ENCODE measurements at regions not wholly inside any gene's neighbourhood (a gene's known extent, or its start where the extent isn't known, plus 50 kb on each side); places are given as distances from the start of the nearest gene placed in this dataset.

DNA sequence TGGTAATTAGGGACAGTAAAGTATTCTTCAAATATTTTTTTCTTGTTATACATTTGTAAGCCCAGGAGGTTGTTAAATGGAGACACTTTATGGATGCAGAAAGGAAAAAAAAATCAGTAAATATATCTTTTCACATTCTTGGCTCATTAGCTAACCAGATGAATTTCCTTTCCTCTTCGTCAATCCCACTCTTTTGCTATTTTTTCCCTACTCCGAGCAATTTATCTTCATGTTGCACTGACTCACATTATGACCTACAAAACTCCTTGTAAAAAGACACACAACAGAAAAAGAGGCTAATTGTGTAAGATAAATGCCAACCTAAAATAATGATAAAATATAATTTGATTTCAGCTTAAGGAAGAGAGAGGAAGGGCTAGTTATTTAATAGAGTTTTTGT, 472.9 kb upstream of the ZNF337 start:
- TF ChIP-seq, protein P1, sequence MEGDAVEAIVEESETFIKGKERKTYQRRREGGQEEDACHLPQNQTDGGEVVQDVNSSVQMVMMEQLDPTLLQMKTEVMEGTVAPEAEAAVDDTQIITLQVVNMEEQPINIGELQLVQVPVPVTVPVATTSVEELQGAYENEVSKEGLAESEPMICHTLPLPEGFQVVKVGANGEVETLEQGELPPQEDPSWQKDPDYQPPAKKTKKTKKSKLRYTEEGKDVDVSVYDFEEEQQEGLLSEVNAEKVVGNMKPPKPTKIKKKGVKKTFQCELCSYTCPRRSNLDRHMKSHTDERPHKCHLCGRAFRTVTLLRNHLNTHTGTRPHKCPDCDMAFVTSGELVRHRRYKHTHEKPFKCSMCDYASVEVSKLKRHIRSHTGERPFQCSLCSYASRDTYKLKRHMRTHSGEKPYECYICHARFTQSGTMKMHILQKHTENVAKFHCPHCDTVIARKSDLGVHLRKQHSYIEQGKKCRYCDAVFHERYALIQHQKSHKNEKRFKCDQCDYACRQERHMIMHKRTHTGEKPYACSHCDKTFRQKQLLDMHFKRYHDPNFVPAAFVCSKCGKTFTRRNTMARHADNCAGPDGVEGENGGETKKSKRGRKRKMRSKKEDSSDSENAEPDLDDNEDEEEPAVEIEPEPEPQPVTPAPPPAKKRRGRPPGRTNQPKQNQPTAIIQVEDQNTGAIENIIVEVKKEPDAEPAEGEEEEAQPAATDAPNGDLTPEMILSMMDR (conservative IDR thresholded peaks at IDR 0.05; ENCODE audit: low read length): no peak
- no peak for TF ChIP-seq EZH2phosphoT487 (IDR thresholded peaks at IDR 0.05; ENCODE audit: borderline replicate concordance, low read depth, low read length)
